HFF-Myc (cell line): ENCODE measurements at regions not wholly inside any gene's neighbourhood (a gene's known extent, or its start where the extent isn't known, plus 50 kb on each side); places are given as distances from the start of the nearest gene placed in this dataset.

Source experiments
- DNase-seq: peaks from one replicate; pipeline ENCODE4 v3.0.0-alpha.2; 2011; ENCODE audit warnings: low read depth; ENCODE audit errors: extremely low read depth
- H3K4me3 ChIP-seq: replicated peaks from 2 replicates; pipeline ENCODE4 v1.5.1; 2011; ENCODE audit warnings: low read depth, mild to moderate bottlenecking, control low read depth, low read length
- CTCF ChIP-seq: IDR thresholded peaks from 2 replicates; pipeline ENCODE4 v1.5.1; 2012; ENCODE audit warnings: mild to moderate bottlenecking, low read depth, low read length, control low read depth; ENCODE audit errors: missing control alignments

- no peak for TF ChIP-seq CTCF
- no peak overlapping the region for H3K4me3 ChIP-seq
- DNase-seq: no peak
Measured at GRCh38 chr17:70473049-70473448, 303.7 kb downstream of the KCNJ2 start.

- no peak for DNase-seq
- no peak overlapping the region for H3K4me3 ChIP-seq
- no peak for TF ChIP-seq CTCF
Measured at GRCh38 chr17:70476368-70476767, 307.0 kb downstream of the KCNJ2 start.

- no peak for DNase-seq
- no peak overlapping the region for H3K4me3 ChIP-seq
- no peak for TF ChIP-seq CTCF
Measured at GRCh38 chr17:70478902-70479301, 309.6 kb downstream of the KCNJ2 start.

GRCh38 chr17:70479779-70480178 lies 310.4 kb downstream of the KCNJ2 start:
- TF ChIP-seq CTCF: no peak
- no peak for DNase-seq
- H3K4me3 ChIP-seq: no peak overlapping the region

- no peak for DNase-seq
- no peak for TF ChIP-seq CTCF
- H3K4me3 ChIP-seq: no peak overlapping the region
Measured at GRCh38 chr17:70483624-70484023, 314.3 kb downstream of the KCNJ2 start.

GRCh38 chr17:70484050-70484449 lies 314.7 kb downstream of the KCNJ2 start:
- no peak for DNase-seq

More at GRCh38 chr17:70484050-70484449, 314.7 kb downstream of the KCNJ2 start:
- no peak for TF ChIP-seq CTCF
- H3K4me3 ChIP-seq: no peak overlapping the region
